Panc1 (cell line): ENCODE measurements at regions not wholly inside any gene's neighbourhood (a gene's known extent, or its start where the extent isn't known, plus 50 kb on each side); places are given as distances from the start of the nearest gene placed in this dataset.

Experiments used
- CTCF ChIP-seq: fragments of 450-650 bp; IDR thresholded peaks from 2 replicates; pipeline ENCODE4 v1.5.1; 2017; ENCODE audit warnings: mild to moderate bottlenecking
- POLR2AphosphoS5 ChIP-seq: IDR thresholded peaks from 2 replicates; pipeline ENCODE4 v1.6.1; 2012; ENCODE audit warnings: mild to moderate bottlenecking, low read depth, low read length, moderate library complexity
- SIN3A ChIP-seq: IDR thresholded peaks from 2 replicates; pipeline ENCODE4 v1.6.1; 2012; ENCODE audit warnings: low read depth, mild to moderate bottlenecking, low read length, moderate library complexity, borderline replicate concordance; ENCODE audit not compliant: insufficient read depth
- TCF7L2 ChIP-seq: IDR thresholded peaks from 2 replicates; pipeline ENCODE4 v1.6.1; 2011; ENCODE audit warnings: mild to moderate bottlenecking, low read depth, low read length, inconsistent platforms
- TF ChIP-seq, protein P1 (sequence below), 2 experiments: IDR thresholded peaks; 2 replicates each; pipeline ENCODE4 v1.6.1; 2011 to 2012; ENCODE audit warnings: low read depth in 2 of 2, control low read depth in 1 of 2, low read length in 1 of 2, mild to moderate bottlenecking in 1 of 2, moderate library complexity in 1 of 2; ENCODE audit not compliant: insufficient read depth in 1 of 2

DNA sequence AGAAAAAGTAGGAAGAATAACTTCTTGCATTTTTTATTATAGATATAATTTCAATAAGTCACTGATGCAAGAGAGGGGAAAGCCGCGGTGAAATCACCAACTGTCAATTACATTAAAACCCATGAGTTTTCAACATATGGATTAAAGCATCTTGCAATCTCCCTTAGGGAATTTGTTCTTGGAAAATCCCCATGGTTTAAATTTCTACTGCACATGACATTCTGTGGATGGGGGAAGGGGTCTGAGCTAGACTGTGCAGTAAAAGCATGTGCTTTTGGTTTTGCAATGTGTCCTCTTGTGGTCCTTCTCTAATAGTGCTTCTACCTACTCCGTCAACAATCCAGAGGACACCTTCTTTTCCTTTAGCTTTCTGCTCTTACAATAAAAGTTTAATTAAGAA lies 894.0 kb downstream of the DCDC2C start:
- TF ChIP-seq CTCF: no peak
- TF ChIP-seq, protein P1, sequence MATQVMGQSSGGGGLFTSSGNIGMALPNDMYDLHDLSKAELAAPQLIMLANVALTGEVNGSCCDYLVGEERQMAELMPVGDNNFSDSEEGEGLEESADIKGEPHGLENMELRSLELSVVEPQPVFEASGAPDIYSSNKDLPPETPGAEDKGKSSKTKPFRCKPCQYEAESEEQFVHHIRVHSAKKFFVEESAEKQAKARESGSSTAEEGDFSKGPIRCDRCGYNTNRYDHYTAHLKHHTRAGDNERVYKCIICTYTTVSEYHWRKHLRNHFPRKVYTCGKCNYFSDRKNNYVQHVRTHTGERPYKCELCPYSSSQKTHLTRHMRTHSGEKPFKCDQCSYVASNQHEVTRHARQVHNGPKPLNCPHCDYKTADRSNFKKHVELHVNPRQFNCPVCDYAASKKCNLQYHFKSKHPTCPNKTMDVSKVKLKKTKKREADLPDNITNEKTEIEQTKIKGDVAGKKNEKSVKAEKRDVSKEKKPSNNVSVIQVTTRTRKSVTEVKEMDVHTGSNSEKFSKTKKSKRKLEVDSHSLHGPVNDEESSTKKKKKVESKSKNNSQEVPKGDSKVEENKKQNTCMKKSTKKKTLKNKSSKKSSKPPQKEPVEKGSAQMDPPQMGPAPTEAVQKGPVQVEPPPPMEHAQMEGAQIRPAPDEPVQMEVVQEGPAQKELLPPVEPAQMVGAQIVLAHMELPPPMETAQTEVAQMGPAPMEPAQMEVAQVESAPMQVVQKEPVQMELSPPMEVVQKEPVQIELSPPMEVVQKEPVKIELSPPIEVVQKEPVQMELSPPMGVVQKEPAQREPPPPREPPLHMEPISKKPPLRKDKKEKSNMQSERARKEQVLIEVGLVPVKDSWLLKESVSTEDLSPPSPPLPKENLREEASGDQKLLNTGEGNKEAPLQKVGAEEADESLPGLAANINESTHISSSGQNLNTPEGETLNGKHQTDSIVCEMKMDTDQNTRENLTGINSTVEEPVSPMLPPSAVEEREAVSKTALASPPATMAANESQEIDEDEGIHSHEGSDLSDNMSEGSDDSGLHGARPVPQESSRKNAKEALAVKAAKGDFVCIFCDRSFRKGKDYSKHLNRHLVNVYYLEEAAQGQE (IDR thresholded peaks at IDR 0.05; ENCODE audit: insufficient read depth in 1 of 2, low read depth in 2 of 2, low read length in 1 of 2): no peak
- no peak for TF ChIP-seq POLR2AphosphoS5
- TF ChIP-seq TCF7L2: no peak
- TF ChIP-seq SIN3A: no peak
